GM12878 (cell line): ENCODE measurements at regions not wholly inside any gene's neighbourhood (a gene's known extent, or its start where the extent isn't known, plus 50 kb on each side); places are given as distances from the start of the nearest gene placed in this dataset.

Source experiments
- ATAC-seq: fragments of 200-7000 bp; cut with Tn5 transposase; 3 replicates; pipeline ENCODE4 v1.9.1; 2020; ENCODE audit warnings: mild to moderate bottlenecking, moderate library complexity
- BruUV-seq: library from RNA; stranded (reverse); fragments of 400-500 nt; replicated peaks from 2 replicates; lab custom pipeline; 2021; lab: Mats Ljungman, UMichigan
- CTCF ChIA-PET: fragments of 300-600 bp; sonication (Branson Sonifier 250); formaldehyde crosslinking; extraction: SDS; loops from one replicate; lab custom pipeline; 2021; ENCODE audit warnings: inconsistent platforms; lab: Yijun Ruan, JAX
- POLR2A ChIA-PET: fragments of 350-600 bp; formaldehyde crosslinking; extraction: SDS; loops from one replicate; lab custom pipeline; 2021; ENCODE audit warnings: inconsistent platforms; lab: Charles Lee
- RAD21 ChIA-PET: fragments of 300-600 bp; sonication (Branson Sonifier 250); formaldehyde crosslinking; loops from one replicate; lab custom pipeline; 2023; ENCODE audit warnings: antibody characterized with exemption; ENCODE audit not compliant: unreplicated experiment; lab: Charles Lee
- SMC1A ChIA-PET: fragments of 300-600 bp; sonication (Branson Sonifier 250); formaldehyde crosslinking; loops from one replicate; lab custom pipeline; 2023; ENCODE audit not compliant: unreplicated experiment, uncharacterized antibody; lab: Charles Lee
- DNase-seq: peaks from one replicate; pipeline ENCODE4 v3.0.0-alpha.2; 2011; ENCODE audit warnings: low read depth, low spot score
- FAIRE-seq: peaks from 3 replicates; lab custom pipeline; 2011; peaks lifted over from hg19 to GRCh38; lab: Jason Lieb, UNC
- H2AFZ ChIP-seq: 2 replicates; pipeline ENCODE4 v1.6.0; 2011; ENCODE audit warnings: low read depth, low read length, control low read depth; ENCODE audit not compliant: control insufficient read depth
- H3K27ac ChIP-seq: 2 replicates; pipeline ENCODE4 v1.5.1; 2011; ENCODE audit warnings: control low read depth; ENCODE audit not compliant: control insufficient read depth, insufficient read depth
- H3K27me3 ChIP-seq, 2 experiments: replicated peaks in 1 of 2; 2 replicates each; pipeline versions ENCODE4 v1.6.0 to v1.6.1; 2011; ENCODE audit warnings: low read length in 1 of 2; ENCODE audit not compliant: control insufficient read depth in 2 of 2, insufficient read depth in 2 of 2
- H3K36me3 ChIP-seq, 2 experiments: 2 replicates each; pipeline ENCODE4 v1.5.1; 2011; ENCODE audit warnings: low read length in 1 of 2; ENCODE audit not compliant: control insufficient read depth in 2 of 2, insufficient read depth in 2 of 2
- H3K4me1 ChIP-seq: 2 replicates; pipeline ENCODE4 v1.6.1; 2011; ENCODE audit warnings: mild to moderate bottlenecking, low read length, moderate library complexity, mixed read lengths; ENCODE audit not compliant: control insufficient read depth, insufficient read depth
- H3K4me2 ChIP-seq: 2 replicates; pipeline ENCODE4 v1.6.0; 2011; ENCODE audit warnings: control low read depth; ENCODE audit not compliant: control insufficient read depth, insufficient read depth
- H3K4me3 ChIP-seq: fragments of 200-600 bp; sonication (generic); 2 replicates; pipeline ENCODE4 v1.5.1; 2016
- H3K79me2 ChIP-seq: 2 replicates; pipeline ENCODE4 v1.6.0; 2011; ENCODE audit warnings: low read length; ENCODE audit not compliant: control insufficient read depth, insufficient read depth
- H3K9ac ChIP-seq: 2 replicates; pipeline ENCODE4 v1.8.0; 2011; ENCODE audit warnings: low read length, control low read depth, mixed read lengths; ENCODE audit not compliant: control insufficient read depth, insufficient read depth
- H3K9me3 ChIP-seq: replicated peaks from 3 replicates; pipeline ENCODE4 v1.5.1; 2011; ENCODE audit warnings: mild to moderate bottlenecking, low read length; ENCODE audit not compliant: control insufficient read depth, insufficient read depth
- H4K20me1 ChIP-seq: 2 replicates; pipeline ENCODE4 v1.6.0; 2011; ENCODE audit not compliant: control insufficient read depth, insufficient read depth
- E4F1 ChIP-seq: fragments of 450-650 bp; IDR thresholded peaks from 2 replicates; pipeline ENCODE4 v1.6.1; 2018; ENCODE audit warnings: borderline replicate concordance, mild to moderate bottlenecking; ENCODE audit not compliant: partially characterized antibody
- NFIC ChIP-seq: IDR thresholded peaks from 2 replicates; pipeline ENCODE4 v1.6.1; 2012; ENCODE audit warnings: low read depth, mild to moderate bottlenecking, inconsistent platforms, low read length, moderate library complexity
- TAF1 ChIP-seq: IDR thresholded peaks from 2 replicates; pipeline ENCODE4 v1.6.1; 2011; ENCODE audit warnings: mild to moderate bottlenecking, low read depth, low read length, borderline replicate concordance
- ZNF384 ChIP-seq: IDR thresholded peaks from 2 replicates; pipeline ENCODE4 v1.6.1; 2012; ENCODE audit warnings: low read depth, mild to moderate bottlenecking, low read length, improper control_type of control experiment, borderline replicate concordance
- WGBS: methylation state at CpG from one replicate; pipeline ENCODE4 v1.1.6; 2016; ENCODE audit warnings: low lambda C conversion rate; ENCODE audit not compliant: insufficient replicate concordance, insufficient coverage; ENCODE audit errors: missing lambda C conversion rate; 5-methylcytosine and 5-hydroxymethylcytosine counted together
- in situ Hi-C: fragments of 300-500 bp; cut with MboI; formaldehyde crosslinking; loops from 9 replicates; pipeline ENCODE4 v1.14.3; 2018; ENCODE audit warnings: mixed read lengths
- intact Hi-C: fragments of 100-400 bp; cut with micrococcal nuclease; formaldehyde crosslinking; loops from one replicate; pipeline ENCODE4 v1.14.2; 2022; ENCODE audit not compliant: unreplicated experiment

DNA sequence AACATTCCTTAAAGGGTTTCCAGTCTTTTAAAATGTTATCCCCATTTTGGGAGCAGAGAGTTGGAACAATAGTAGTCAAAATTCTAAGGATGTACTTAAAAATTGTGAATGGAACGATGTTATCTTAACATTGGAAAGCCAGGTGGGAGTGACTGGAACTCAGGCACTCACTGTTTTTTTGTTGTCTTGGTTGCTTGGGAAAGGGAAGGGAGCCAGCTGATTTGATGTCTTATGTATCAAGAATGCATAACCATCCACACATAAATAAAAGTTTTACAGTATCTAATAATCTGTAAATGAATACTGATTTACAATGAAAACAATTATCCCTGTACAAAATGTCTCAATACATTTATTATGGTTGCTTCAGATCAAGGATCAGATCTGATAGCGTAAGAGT is 88.7 kb downstream of the SLC10A2 start:
- Histone ChIP-seq H3K9ac (no peak overlapping the region), H3K4me3 (no peak overlapping the region), H4K20me1 (no peaks in the 10 kb centered on the region), H3K79me2 (no peaks in the 10 kb centered on the region), H2AFZ (no peak overlapping the region), H3K27ac (no peak overlapping the region), H3K27me3 (no peaks in the 10 kb centered on the region), H3K9me3 (peaks cover 1% of the 10 kb centered on the region; the same call in 2 of the 3 replicates), H3K4me2 (no peak overlapping the region)
- CTCF ChIA-PET: interaction anchor here (0.6 to 1.6 kb wide), 2 partner anchors 11 to 536 kb away, joined by 3 read pairs; no protein-coding TSS in a partner anchor
- ATAC-seq (no peak), DNase-seq (no peak), FAIRE-seq (no peak)
- intact Hi-C loops: no loop called here
- POLR2A ChIA-PET: no interaction called here
- 50% methylated on average over 2 of the region's 2 CpGs for WGBS
- SMC1A ChIA-PET: interaction anchor here (0.8 to 1.6 kb wide), 3 partner anchors 12 to 32 kb away, joined by 3 read pairs; no protein-coding TSS in a partner anchor
- RAD21 ChIA-PET: interaction anchor here (1.2 kb wide), 1 partner anchor 20 kb away, joined by 3 read pairs; no protein-coding TSS in a partner anchor
- no TSS peak for BruUV-seq
- no peak for TF ChIP-seq ZNF384
- TF ChIP-seq NFIC: no peak
- TF ChIP-seq TAF1: no peak
- no peak for TF ChIP-seq E4F1
- TF ChIP-seq, all 136 proteins: peak for 0
- Histone ChIP-seq H3K4me1 (no peaks in the 10 kb centered on the region), H3K36me3 (no peaks in the 10 kb centered on the region)
- in situ Hi-C loops: no loop called here
